ENCODE measurements at regions not wholly inside any gene's neighbourhood (a gene's known extent, or its start where the extent isn't known, plus 50 kb on each side); places are given as distances from the start of the nearest gene placed in this dataset.

DNA sequence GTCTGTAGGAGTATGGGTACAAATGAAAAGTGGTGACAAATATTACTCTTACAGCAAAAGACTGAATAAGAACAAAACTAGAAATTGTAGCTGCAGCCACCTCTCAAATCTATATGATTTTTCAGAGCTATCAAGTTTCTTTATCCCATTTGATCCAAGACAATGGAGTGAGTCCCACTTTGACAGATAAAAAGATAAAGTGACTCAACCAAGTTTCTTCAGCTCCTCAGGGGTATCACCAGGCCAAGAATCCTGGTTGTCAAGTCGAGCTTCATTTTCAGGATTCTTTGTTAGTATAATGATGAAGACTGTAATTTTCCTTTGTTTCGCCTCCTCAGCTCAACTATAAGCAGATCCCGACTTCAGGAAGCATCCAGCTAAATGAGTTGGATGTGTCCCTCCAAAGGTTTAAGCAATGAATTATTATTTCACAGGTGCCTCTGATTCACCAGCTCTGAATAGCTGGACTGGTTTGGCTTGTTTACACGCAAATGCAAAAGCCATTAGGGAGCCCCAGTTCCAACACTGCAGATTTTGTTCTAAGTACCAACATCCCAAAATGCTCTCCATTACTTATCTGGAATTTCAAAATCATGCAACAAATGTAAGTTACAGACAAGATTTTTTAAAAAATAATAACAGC, 238.9 kb downstream of the MAFB start:
- no peak for DNase-seq
- no peaks in the 10 kb centered on the region for H3K4me1 Mint-ChIP-seq (ENCODE audit: low read depth)
- no peak overlapping the region for H3K4me3 Mint-ChIP-seq
- no peak for TF ChIP-seq CTCF (IDR thresholded peaks at IDR 0.05)
- no peak overlapping the region for H3K27ac Mint-ChIP-seq
- H3K27me3 Mint-ChIP-seq (ENCODE audit: insufficient read depth), result no peaks in the 10 kb centered on the region
- peaks cover 25% of the 10 kb centered on the region for H3K9me3 Mint-ChIP-seq
- H3K36me3 Mint-ChIP-seq (ENCODE audit: low read depth), result no peaks in the 10 kb centered on the region

DNA sequence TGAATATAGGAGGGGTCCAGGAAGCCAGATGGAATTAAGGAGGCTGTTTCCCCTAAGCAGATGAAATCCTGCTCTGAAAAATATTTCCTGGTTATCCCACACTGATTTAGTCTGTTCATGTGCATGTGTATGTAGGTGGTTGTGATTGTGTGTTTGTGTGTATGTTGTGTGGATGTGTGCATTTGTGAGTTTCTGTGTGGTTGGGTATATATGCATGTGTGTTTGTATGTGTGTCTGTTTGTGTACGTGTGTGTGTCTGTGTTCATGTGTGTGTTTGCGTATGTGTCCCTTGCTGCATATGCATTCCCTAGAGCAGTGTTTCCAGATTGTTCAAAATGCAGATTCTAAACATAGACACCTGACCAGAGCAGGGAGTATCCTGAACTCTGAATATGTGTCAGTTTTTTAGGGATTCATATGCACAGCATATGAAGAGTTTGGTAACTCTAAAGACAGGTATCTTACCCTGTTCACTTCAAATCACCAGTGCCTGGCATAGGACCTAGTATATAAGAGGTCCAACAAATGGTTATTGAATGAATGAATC, 239.8 kb downstream of the MAFB start:
- no peak for DNase-seq
- no peaks in the 10 kb centered on the region for H3K27me3 Mint-ChIP-seq (ENCODE audit: insufficient read depth)
- H3K4me1 Mint-ChIP-seq (ENCODE audit: low read depth), result no peaks in the 10 kb centered on the region
- peaks cover 31% of the 10 kb centered on the region for H3K9me3 Mint-ChIP-seq
- no peak overlapping the region for H3K4me3 Mint-ChIP-seq
- H3K27ac Mint-ChIP-seq, result no peak overlapping the region
- no peaks in the 10 kb centered on the region for H3K36me3 Mint-ChIP-seq (ENCODE audit: low read depth)
- TF ChIP-seq CTCF (IDR thresholded peaks at IDR 0.05), result no peak

- Mint-ChIP-seq H3K9me3 (peaks cover 41% of the 10 kb centered on the region), H3K27ac (no peak overlapping the region), H3K4me1 (ENCODE audit: low read depth) (no peaks in the 10 kb centered on the region), H3K4me3 (no peak overlapping the region), H3K36me3 (ENCODE audit: low read depth) (no peaks in the 10 kb centered on the region), H3K27me3 (ENCODE audit: insufficient read depth) (no peaks in the 10 kb centered on the region)
- DNase-seq, result no peak
- no peak for TF ChIP-seq CTCF (IDR thresholded peaks at IDR 0.05)
Observed at GRCh38 chr20:40446888-40447287, 242.1 kb downstream of the MAFB start.

GRCh38 chr20:40444516-40444915, 244.5 kb downstream of the MAFB start:
- no peak for TF ChIP-seq CTCF (IDR thresholded peaks at IDR 0.05)
- Mint-ChIP-seq H3K36me3 (ENCODE audit: low read depth) (0 out of 2 replicates have a peak, but pooled peaks cover 4% of the 10 kb centered on the region), H3K9me3 (peaks cover 47% of the 10 kb centered on the region)

GRCh38 chr20:40443753-40444152, 245.3 kb downstream of the MAFB start:
- H3K4me1 Mint-ChIP-seq (ENCODE audit: low read depth), result no peaks in the 10 kb centered on the region
- H3K27me3 Mint-ChIP-seq (ENCODE audit: insufficient read depth), result no peaks in the 10 kb centered on the region
- no peak overlapping the region for H3K27ac Mint-ChIP-seq
- DNase-seq, result no peak
- peaks cover 45% of the 10 kb centered on the region for H3K9me3 Mint-ChIP-seq
- H3K4me3 Mint-ChIP-seq, result no peak overlapping the region
- H3K36me3 Mint-ChIP-seq (ENCODE audit: low read depth), result 0 out of 2 replicates have a peak, but pooled peaks cover 4% of the 10 kb centered on the region
- no peak for TF ChIP-seq CTCF (IDR thresholded peaks at IDR 0.05)

More at GRCh38 chr20:40444516-40444915, 244.5 kb downstream of the MAFB start:
- Mint-ChIP-seq H3K4me1 (ENCODE audit: low read depth) (no peaks in the 10 kb centered on the region), H3K27me3 (ENCODE audit: insufficient read depth) (no peaks in the 10 kb centered on the region), H3K4me3 (no peak overlapping the region), H3K27ac (no peak overlapping the region)
- DNase-seq, result no peak
